Stomach smooth muscle (tissue), 2 donors: ENCODE measurements at regions not wholly inside any gene's neighbourhood (a gene's known extent, or its start where the extent isn't known, plus 50 kb on each side); places are given as distances from the start of the nearest gene placed in this dataset.

Source experiments
- H3K27ac ChIP-seq: one replicate; pipeline ENCODE4 v1.7.0; 2013; ENCODE audit warnings: mild to moderate bottlenecking, low read length, inconsistent platforms
- H3K27me3 ChIP-seq, 2 donors: one replicate each; pipeline ENCODE4 v1.7.0; 2013; ENCODE audit warnings: low read length in 2 of 2; ENCODE audit not compliant: insufficient read depth in 2 of 2, control insufficient read depth in 1 of 2
- H3K36me3 ChIP-seq, 2 donors: one replicate each; pipeline ENCODE4 v1.7.0; 2013; ENCODE audit warnings: low read length in 2 of 2; ENCODE audit not compliant: control insufficient read depth in 2 of 2, insufficient read depth in 2 of 2
- H3K4me1 ChIP-seq: one replicate; pipeline ENCODE4 v1.7.0; 2013; ENCODE audit warnings: low read length; ENCODE audit not compliant: control insufficient read depth, insufficient read depth
- H3K4me3 ChIP-seq, 2 donors: one replicate each; pipeline ENCODE4 v1.7.0; 2013; ENCODE audit warnings: low read length in 2 of 2
- H3K9ac ChIP-seq, 2 donors: one replicate each; pipeline ENCODE4 v1.7.0; 2013; ENCODE audit warnings: low read length in 2 of 2, mild to moderate bottlenecking in 1 of 2
- H3K9me3 ChIP-seq, 2 donors: one replicate each; pipeline ENCODE4 v1.7.0; 2013; ENCODE audit warnings: low read length in 2 of 2; ENCODE audit not compliant: control insufficient read depth in 2 of 2
- donor health status: healthy.
- donor health status: Pancreatic carcinoma.

DNA sequence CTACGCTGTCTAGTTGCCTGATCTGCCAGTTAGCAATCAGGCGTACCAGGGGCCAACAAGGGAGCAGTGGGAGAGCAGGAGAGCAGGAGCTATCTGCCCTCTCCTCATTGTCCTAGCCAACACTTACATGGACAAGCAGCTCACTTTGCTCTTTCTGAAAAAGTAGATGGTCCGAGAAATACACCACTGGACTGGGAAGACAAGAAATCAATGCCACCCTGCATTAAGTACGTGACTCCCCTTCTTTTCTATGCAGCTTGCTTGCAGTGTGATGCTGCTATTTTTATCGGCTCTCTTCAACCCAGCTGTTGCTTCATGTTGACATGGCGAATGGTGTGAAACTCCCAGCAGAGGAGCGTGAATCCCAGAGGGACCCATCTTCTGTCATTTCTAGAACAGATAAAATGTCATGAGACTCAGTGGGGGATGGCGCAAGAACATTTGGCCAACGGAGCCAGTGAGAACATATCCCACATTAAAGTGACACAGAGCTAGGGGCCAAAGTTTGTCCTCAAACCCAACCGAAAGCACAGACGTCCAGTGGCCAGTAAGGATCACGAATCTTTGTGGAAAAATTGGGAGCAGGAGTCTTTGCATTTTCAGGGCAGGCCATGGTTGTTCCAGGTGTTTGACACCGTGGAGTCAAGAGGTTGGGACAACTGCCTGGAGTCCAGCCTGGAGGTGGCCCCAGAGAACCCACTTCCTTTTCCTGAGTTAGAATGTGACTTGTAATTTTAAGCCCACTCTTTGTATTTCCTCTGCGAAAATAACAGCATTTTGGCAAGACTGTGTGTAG lies 53.7 kb upstream of the MEF2A start:
- H3K4me1 ChIP-seq = peaks cover 31% of the 10 kb centered on the region
- no peaks in the 10 kb centered on the region for H3K27me3 ChIP-seq
- H3K9me3 ChIP-seq = peaks cover 2 to 4% of the 10 kb centered on the region in 2 donors
- no peaks in the 10 kb centered on the region for H3K36me3 ChIP-seq
- H3K9ac ChIP-seq = no peak overlapping the region
- peak overlapping the region in 1 of 2 donors; percentile 36 for H3K4me3 ChIP-seq
- H3K27ac ChIP-seq = no peak overlapping the region

- Histone ChIP-seq H3K36me3 (no peaks in the 10 kb centered on the region), H3K27ac (no peak overlapping the region), H3K9ac (no peak overlapping the region), H3K27me3 (no peaks in the 10 kb centered on the region), H3K4me3 (no peak overlapping the region), H3K4me1 (peaks cover 11% of the 10 kb centered on the region), H3K9me3 (peaks cover 2 to 4% of the 10 kb centered on the region in 2 donors)
These were observed 51.5 kb upstream of the MEF2A start for GRCh38 chr15:99514306-99514705.
